ENCODE measurements at regions not wholly inside any gene's neighbourhood (a gene's known extent, or its start where the extent isn't known, plus 50 kb on each side); places are given as distances from the start of the nearest gene placed in this dataset.

- TF ChIP-seq, protein P1, sequence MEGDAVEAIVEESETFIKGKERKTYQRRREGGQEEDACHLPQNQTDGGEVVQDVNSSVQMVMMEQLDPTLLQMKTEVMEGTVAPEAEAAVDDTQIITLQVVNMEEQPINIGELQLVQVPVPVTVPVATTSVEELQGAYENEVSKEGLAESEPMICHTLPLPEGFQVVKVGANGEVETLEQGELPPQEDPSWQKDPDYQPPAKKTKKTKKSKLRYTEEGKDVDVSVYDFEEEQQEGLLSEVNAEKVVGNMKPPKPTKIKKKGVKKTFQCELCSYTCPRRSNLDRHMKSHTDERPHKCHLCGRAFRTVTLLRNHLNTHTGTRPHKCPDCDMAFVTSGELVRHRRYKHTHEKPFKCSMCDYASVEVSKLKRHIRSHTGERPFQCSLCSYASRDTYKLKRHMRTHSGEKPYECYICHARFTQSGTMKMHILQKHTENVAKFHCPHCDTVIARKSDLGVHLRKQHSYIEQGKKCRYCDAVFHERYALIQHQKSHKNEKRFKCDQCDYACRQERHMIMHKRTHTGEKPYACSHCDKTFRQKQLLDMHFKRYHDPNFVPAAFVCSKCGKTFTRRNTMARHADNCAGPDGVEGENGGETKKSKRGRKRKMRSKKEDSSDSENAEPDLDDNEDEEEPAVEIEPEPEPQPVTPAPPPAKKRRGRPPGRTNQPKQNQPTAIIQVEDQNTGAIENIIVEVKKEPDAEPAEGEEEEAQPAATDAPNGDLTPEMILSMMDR (conservative IDR thresholded peaks at IDR 0.05; ENCODE audit: control insufficient read depth, insufficient read depth, low read depth, low read length), result no peak
- DNase-seq (ENCODE audit: low read depth), result no peak
- no peak overlapping the region for H3K4me3 ChIP-seq (ENCODE audit: control insufficient read depth, low read depth, low read length)
Measured at GRCh38 chr11:44443836-44444769, 121.4 kb upstream of the CD82 start.

- DNase-seq (ENCODE audit: low read depth), result no peak
- TF ChIP-seq, protein P1 (conservative IDR thresholded peaks at IDR 0.05; ENCODE audit: control insufficient read depth, insufficient read depth, low read depth, low read length), result no peak
Measured at GRCh38 chr11:44444770-44445321, 120.6 kb upstream of the CD82 start.

GRCh38 chr11:44445500-44446365 lies 119.7 kb upstream of the CD82 start:
- TF ChIP-seq, protein P1 (conservative IDR thresholded peaks at IDR 0.05; ENCODE audit: control insufficient read depth, insufficient read depth, low read depth, low read length), result no peak
- no peak overlapping the region for H3K4me3 ChIP-seq (ENCODE audit: control insufficient read depth, low read depth, low read length)
- DNase-seq (ENCODE audit: low read depth), result no peak

More at GRCh38 chr11:44444770-44445321, 120.6 kb upstream of the CD82 start:
- H3K4me3 ChIP-seq (ENCODE audit: control insufficient read depth, low read depth, low read length), result no peak overlapping the region

- no peak overlapping the region for H3K4me3 ChIP-seq (ENCODE audit: control insufficient read depth, low read depth, low read length)
- TF ChIP-seq, protein P1 (conservative IDR thresholded peaks at IDR 0.05; ENCODE audit: control insufficient read depth, insufficient read depth, low read depth, low read length), result no peak
- no peak for DNase-seq (ENCODE audit: low read depth)
Measured at GRCh38 chr11:44446366-44446762, 119.1 kb upstream of the CD82 start.

GRCh38 chr11:44446996-44447771 lies 118.3 kb upstream of the CD82 start:
- H3K4me3 ChIP-seq (ENCODE audit: control insufficient read depth, low read depth, low read length), result no peak overlapping the region
- DNase-seq (ENCODE audit: low read depth), result no peak
- TF ChIP-seq, protein P1 (conservative IDR thresholded peaks at IDR 0.05; ENCODE audit: control insufficient read depth, insufficient read depth, low read depth, low read length), result no peak
